HG03354 (cell line): ENCODE measurements at regions not wholly inside any gene's neighbourhood (a gene's known extent, or its start where the extent isn't known, plus 50 kb on each side); places are given as distances from the start of the nearest gene placed in this dataset.

ENCODE experiments used
- ATAC-seq: cut with Tn5 transposase; IDR thresholded peaks from one replicate; pipeline ENCODE4 v1.9.1; 2021; ENCODE audit warnings: mild to moderate bottlenecking; ENCODE audit not compliant: unreplicated experiment, poor library complexity, severe bottlenecking

DNA sequence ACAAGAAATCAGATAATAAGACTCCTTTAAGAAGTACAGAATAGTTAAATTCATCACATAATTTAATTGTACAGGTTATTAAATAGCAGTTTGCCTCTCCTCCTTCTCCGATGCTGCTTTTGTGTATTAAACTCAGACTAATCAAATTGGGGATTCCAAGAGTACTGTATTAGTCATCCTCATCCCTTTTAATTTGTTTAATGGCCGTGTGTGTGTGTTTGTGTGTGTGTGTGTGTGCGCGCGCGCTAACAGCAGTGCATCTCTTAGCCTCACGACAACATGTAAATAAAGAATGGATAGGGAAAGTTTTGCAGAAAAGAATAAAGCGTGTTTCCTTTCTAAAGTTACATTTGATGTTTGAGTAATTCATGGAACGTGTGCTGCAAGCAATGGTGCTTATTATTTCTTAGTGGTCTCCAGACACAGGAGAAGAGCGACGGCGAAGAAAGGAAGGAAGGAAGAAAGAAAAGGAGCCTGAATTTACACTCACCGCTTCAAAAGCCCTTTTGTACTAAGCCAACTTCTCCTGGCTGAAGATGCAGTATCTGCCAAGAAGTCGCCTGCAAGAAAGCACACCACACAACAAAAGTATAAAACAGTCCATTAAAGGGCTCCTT, 220.3 kb downstream of the ASCL1 start:
- no peak for ATAC-seq

DNA sequence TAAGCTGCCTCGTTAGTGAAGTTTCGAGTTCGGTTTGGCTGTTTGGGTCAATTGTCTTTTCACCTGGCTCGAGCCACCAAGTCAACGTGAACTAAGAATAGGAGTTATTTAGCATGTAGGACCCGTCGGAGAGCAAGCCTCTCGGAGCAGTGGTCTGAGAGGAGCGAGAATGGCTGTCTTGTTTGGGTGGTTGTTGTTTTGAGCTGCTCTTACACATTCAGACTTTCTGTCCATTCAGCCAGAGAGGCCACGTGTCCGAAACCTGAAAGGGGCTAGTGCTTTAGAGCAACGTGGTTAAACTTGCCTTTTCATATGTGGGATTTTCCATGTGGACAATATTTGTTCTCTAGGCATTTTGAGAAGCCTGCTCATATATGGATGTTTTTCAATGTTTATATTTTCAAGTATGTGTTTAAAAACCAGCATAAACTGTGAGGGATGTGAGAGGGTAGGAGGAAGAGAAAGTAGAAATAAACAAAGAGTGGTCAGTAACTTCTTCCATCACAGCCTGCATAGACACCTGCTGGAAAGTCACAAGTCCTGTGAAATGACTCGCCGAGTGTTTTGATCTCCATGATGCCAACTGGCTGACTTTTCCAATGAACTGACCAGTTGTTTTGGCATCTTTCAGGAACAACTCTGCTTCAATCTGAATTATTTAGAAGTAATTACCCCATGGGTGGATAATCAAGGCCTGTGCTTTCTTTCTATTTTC, 221.0 kb downstream of the ASCL1 start:
- ATAC-seq: no peak

DNA sequence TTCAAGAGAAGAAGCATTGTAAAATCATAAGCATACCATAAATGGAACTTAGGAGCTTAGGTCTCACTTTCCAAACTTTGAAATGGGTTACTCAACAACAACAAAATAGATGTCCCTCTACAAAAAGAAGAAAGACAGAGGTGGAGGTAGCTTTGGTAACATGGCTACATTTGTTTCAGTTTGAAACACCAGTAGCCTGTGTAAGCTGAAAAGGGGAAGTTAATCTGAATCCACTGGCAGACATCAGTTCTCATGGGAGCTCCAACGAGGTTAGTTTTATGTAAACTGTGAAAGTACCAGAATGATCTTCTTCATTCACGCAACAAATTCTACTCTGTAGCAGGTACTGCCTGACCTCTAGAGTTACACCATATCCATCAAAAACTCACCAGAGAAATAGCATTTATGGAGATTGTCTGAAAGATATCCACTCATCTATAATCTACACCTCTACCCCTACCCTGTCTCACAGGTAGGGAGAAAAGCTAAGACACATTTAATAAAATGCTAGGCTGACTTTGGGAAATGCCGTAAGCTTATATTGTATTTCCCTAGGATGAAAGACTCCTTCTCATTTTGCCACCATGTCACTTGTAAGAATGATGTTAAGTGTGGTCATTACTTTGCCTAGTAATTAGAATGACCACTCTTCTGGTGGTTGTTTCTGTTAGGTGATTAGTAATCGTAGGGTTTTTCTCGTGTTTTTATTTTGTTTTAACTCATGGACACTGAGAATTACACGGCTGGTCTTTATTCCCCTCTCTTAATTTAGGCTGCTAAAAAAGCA, 224.1 kb downstream of the ASCL1 start:
- ATAC-seq: peak; percentile 87

DNA sequence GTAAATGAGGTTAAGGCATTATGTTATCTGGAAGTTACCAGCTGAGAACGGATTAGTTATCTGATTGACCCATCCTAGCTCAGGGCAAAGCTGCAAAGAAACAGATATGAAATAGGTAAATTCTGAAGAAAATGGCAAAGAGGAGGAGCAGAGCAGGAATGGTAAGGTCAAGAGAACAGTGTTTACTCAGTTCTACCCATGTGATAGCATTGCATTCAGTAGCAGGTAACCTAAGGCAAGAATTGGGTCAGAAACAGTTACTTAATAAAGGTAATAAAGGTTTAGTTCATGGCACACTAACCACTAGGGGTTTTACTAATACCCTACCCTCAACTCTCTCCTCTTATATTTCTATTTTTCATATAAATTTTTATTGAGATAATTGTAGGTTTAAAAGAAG, 224.8 kb downstream of the ASCL1 start:
- ATAC-seq: no peak

DNA sequence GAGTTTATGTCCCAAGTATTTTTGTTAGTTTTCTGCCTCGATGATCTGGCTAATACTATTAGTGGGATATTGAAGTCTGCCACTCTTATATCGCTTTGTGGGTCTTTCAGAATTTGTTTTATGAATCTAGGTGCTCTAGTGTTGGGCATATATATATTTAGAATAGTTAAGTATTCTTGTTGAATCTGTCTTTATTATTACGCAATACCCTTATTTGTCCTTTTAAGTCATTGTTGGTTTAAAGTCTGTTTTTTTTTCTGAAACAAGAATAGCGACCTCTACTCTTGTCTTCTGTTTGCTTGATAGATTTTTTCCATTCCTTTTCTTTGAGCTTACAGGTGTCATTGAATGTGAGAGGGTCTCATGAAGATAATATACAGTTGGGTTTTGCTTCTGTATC, 239.0 kb downstream of the ASCL1 start:
- no peak for ATAC-seq

DNA sequence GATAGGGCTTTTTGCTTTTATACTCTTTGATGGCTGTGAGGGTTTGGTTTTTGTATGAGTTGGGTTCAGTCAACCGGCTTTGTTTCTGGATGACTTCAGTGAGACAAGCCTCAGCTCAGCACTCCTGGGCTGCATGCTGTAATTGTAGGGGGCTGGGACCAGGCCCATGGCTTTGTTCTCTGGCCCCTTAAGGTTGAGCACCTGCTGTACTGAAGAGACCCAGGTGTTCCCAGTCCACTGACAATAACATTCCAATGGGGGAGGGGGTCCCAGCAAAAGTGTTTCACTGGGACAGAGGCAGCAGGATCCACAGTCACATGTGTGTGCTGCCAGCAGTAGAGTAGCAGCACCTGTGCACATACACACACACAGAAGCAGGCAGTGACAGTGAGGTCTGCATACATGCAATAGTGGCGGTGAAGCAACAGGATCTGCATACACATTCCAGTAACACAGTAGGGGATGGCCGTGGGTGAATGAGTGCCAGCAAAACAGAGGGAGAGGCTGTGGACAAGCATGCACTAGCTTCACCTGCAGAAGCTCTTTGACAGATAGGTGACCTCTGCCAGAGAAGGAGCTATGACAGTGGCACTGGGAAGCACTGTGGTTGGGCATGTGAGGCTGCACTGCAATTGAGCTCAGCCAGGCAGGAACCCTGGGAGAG, 240.4 kb downstream of the ASCL1 start:
- ATAC-seq: no peak

DNA sequence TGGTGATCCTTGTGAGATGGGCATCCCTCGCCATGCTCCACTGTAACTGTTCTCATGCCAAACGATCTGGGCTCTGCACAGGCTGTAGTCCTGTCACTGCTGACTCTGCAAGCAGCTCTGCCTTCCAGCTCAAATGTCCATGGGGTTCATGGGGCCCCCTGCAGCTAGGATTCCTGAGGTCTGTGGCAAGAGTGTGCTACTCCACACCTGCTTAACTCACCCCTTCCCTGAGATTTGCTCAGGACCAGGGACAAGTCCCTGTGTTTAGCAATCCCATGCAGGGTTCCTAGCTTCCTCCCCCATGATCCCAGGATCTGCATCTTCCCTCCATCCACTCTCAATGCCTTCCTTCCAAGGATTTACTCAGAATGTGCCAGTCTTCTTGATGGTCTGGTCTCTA, 241.0 kb downstream of the ASCL1 start:
- ATAC-seq: no peak

DNA sequence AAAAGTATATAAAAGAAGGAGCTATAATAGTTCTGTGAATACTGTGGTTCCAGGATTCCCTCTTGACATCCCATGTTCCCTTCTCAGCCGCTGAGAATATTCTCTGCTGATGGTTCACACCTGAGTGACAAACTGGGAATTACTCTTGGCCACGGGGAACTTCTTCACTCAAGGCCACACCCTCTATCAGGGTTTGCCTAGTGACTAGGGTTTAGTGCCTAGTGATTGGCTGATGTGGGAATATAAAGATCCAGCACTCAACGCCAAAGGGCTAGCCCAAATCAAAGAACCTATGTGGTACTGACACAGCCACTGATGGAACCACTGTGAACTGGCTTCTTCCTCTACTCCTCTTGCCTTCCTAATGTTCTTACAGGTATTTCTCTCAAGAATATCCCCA, 248.4 kb downstream of the ASCL1 start:
- no peak for ATAC-seq

DNA sequence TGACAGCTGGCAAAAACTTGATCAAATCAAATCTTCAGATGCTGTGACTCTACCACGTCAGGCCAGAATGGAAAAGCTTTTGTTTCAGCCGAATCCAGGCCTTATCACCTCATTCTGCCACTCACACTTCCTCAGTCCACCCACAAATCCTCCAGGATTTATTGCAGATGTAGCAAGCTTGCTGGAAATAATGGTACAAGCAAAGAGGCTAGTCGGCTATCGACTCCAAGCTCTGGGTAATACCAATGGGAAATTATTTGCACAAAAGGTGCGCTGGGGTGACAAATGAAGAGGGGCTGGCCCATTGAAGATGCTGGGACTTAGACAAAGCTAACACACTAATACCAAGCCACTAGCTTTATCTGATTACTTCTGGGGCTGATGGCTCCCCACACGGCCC, 250.5 kb downstream of the ASCL1 start:
- no peak for ATAC-seq

DNA sequence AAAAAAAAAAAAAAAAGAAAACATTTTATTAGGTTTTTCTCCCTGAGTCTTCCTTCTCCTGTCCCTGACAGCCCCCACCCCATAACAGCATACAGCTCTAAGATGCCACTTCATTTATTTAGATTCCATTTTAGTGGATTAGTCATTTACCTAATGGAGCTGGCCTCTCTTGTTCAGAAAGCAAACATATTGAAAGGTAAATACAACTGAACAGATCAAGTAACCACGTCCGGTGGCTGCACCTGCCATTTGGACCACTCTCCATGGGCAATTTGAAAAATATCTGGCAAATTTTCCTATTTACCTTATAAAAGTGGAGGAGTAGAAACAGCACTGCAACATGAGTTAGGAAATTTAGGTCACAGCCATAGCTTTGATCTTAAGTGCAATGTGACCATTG, 254.6 kb downstream of the C12orf42 start:
- no peak for ATAC-seq

DNA sequence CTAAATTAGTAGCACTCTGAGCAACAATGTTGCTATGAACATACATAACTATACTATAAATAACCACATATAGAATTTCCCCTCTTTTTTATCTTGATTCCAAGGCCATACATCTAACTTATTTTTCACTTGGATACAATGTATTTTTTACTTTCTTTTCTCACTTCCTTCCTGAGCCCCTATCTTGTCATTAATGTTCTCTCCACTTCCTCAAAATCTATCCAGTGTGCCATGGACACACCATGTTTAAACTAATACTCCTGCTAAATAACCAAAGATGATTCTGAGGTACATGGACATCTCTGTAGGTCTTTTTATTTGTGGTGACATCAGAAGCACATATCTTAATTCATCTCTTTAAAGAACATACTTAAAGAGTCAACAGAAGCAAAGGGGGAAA, 251.2 kb downstream of the C12orf42 start:
- ATAC-seq: no peak

DNA sequence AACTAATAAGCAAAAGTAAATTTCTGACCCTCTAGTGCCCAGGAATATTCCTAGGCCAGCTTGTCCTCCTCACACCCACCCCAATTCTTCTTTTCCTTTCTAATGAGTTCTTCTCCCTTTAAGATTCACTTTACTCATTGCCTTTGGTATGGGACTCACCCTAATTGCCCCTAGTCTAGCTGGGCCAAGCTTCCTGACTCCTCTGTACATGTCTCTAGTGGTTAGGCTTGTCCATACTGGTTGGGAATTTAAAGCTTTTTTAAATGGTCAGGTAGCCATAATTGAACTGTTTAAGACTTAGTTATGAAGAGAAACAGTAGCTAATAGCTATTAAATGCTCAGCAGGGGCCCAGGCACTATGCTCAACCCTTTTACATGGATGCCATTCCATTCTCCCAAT, 248.2 kb downstream of the C12orf42 start:
- ATAC-seq: no peak

DNA sequence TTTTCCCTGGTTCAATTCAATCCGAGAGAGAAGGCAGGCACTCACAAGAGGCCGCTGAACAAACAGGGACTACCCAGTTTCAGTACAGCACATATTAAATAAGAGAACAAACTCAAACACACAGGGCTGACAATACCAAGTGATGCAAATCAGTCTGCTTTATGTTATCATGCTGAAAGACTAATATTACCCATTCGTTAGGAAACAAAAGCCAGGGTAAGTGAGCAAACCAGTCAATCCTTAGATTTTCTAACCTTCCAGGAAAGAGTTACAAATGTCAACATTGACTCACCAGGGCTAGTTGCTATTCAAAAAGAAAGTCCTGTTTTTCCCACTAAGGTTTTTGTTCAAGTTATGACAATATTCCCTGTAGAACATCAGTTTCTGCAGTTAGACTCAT, 246.2 kb downstream of the C12orf42 start:
- ATAC-seq: no peak

DNA sequence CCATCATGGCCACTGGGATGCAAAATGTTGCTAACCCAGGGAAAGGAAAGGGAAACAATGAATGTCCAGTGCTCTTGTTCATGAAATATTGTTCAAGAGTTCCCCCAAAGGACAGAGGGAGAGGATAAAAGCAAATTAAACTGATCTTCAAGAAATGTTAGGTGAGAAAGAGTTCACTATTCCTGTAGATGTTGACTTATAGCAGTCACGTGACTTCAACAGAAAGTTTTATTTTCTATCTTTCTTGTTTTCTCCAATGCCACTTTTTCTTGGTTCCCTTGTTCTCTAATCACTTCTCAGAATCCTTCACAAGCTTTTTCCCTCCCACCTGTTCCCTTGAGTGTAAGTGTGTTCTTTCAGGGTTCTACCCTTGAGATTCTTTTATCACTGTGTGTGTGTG, 245.3 kb downstream of the C12orf42 start:
- no peak for ATAC-seq
